ENCODE measurements at regions not wholly inside any gene's neighbourhood (a gene's known extent, or its start where the extent isn't known, plus 50 kb on each side); places are given as distances from the start of the nearest gene placed in this dataset.

GRCh38 chr10:125248489-125248888 lies 88.1 kb upstream of the CTBP2 start:
- TF ChIP-seq SUZ12 (IDR thresholded peaks at IDR 0.05) (no peak), ZNF384 (IDR thresholded peaks at IDR 0.05) (no peak), FOXM1 (IDR thresholded peaks at IDR 0.05; ENCODE audit: borderline replicate concordance) (no peak), ARNT (IDR thresholded peaks at IDR 0.05) (no peak), L3MBTL2 (conservative IDR thresholded peaks at IDR 0.05) (no peak), BHLHE40 (IDR thresholded peaks at IDR 0.05; ENCODE audit: borderline replicate concordance) (no peak), TARDBP (IDR thresholded peaks at IDR 0.05) (no peak)
